ENCODE measurements at regions not wholly inside any gene's neighbourhood (a gene's known extent, or its start where the extent isn't known, plus 50 kb on each side); places are given as distances from the start of the nearest gene placed in this dataset.

GRCh38 chr18:38982072-38982471 lies 1416.5 kb upstream of the CELF4 start:
- no peak for TF ChIP-seq CTCF (IDR thresholded peaks at IDR 0.05; ENCODE audit: insufficient read depth, low read length, poor library complexity, severe bottlenecking)
- TF ChIP-seq EZH2phosphoT487 (conservative IDR thresholded peaks at IDR 0.05; ENCODE audit: low read length), result no peak

All from SU-DHL-6 (cell line).